H9 (cell line): ENCODE measurements at regions not wholly inside any gene's neighbourhood (a gene's known extent, or its start where the extent isn't known, plus 50 kb on each side); places are given as distances from the start of the nearest gene placed in this dataset.

Experiments
- DNase-seq: peaks from one replicate; pipeline ENCODE4 v3.0.0-alpha.2; 2017
- H2AFZ ChIP-seq: one replicate; pipeline ENCODE4 v1.6.1; 2013; ENCODE audit warnings: mild to moderate bottlenecking, low read length, control low read depth, moderate library complexity
- H2AK5ac ChIP-seq: 2 replicates; pipeline ENCODE4 v1.6.1; 2013; ENCODE audit warnings: low read length, control low read depth, mixed read lengths; ENCODE audit not compliant: insufficient read length
- H2BK120ac ChIP-seq: one replicate; pipeline ENCODE4 v1.6.1; 2013; ENCODE audit warnings: low read depth, mild to moderate bottlenecking, low read length, control low read depth, inconsistent platforms; ENCODE audit not compliant: poor library complexity, severe bottlenecking
- H2BK12ac ChIP-seq: 2 replicates; pipeline ENCODE4 v1.6.1; 2013; ENCODE audit warnings: low read length, control low read depth, mixed read lengths, low read depth; ENCODE audit not compliant: insufficient read length
- H2BK15ac ChIP-seq: 2 replicates; pipeline ENCODE4 v1.6.1; 2013; ENCODE audit warnings: low read depth, low read length, control low read depth
- H2BK20ac ChIP-seq: one replicate; pipeline ENCODE4 v1.6.1; 2013; ENCODE audit warnings: low read depth, mild to moderate bottlenecking, low read length, control low read depth, inconsistent platforms; ENCODE audit not compliant: poor library complexity, severe bottlenecking
- H2BK5ac ChIP-seq: 2 replicates; pipeline ENCODE4 v1.6.1; 2013; ENCODE audit warnings: low read length, control low read depth, mixed read lengths; ENCODE audit not compliant: insufficient read length
- H3K14ac ChIP-seq: 2 replicates; pipeline ENCODE4 v1.6.1; 2013; ENCODE audit warnings: low read length, control low read depth; ENCODE audit not compliant: insufficient read depth
- H3K18ac ChIP-seq: 2 replicates; pipeline ENCODE4 v1.6.1; 2013; ENCODE audit warnings: low read depth, mild to moderate bottlenecking, mixed read lengths, low read length, control low read depth; ENCODE audit not compliant: insufficient read length
- H3K23ac ChIP-seq: 2 replicates; pipeline ENCODE4 v1.6.1; 2013; ENCODE audit warnings: low read length, control low read depth, mixed read lengths, low read depth; ENCODE audit not compliant: insufficient read length
- H3K23me2 ChIP-seq: 2 replicates; pipeline ENCODE4 v1.6.1; 2013; ENCODE audit warnings: low read depth, mild to moderate bottlenecking, mixed read lengths, low read length, control low read depth; ENCODE audit not compliant: insufficient read length, poor library complexity, severe bottlenecking
- H3K27ac ChIP-seq: 2 replicates; pipeline ENCODE4 v1.5.1; 2013; ENCODE audit warnings: low read length, control low read depth, mixed read lengths, low read depth; ENCODE audit not compliant: insufficient read length
- H3K27me3 ChIP-seq: 2 replicates; pipeline ENCODE4 v1.6.1; 2013; ENCODE audit warnings: low read length, control low read depth, inconsistent platforms; ENCODE audit not compliant: insufficient read depth
- H3K4ac ChIP-seq: 2 replicates; pipeline ENCODE4 v1.6.1; 2013; ENCODE audit warnings: low read depth, mild to moderate bottlenecking, control low read depth, inconsistent platforms, low read length, moderate library complexity
- H3K4me1 ChIP-seq: 2 replicates; pipeline ENCODE4 v1.6.1; 2013; ENCODE audit warnings: low read length, control low read depth, inconsistent platforms; ENCODE audit not compliant: insufficient read depth
- H3K4me2 ChIP-seq: 2 replicates; pipeline ENCODE4 v1.6.1; 2013; ENCODE audit warnings: low read length, control low read depth, mixed read lengths; ENCODE audit not compliant: insufficient read length, insufficient read depth
- H3K56ac ChIP-seq: 2 replicates; pipeline ENCODE4 v1.6.1; 2013; ENCODE audit warnings: low read depth, mild to moderate bottlenecking, mixed read lengths, low read length, control low read depth; ENCODE audit not compliant: insufficient read length
- H3K79me1 ChIP-seq: 2 replicates; pipeline ENCODE4 v1.6.1; 2013; ENCODE audit warnings: low read depth, mild to moderate bottlenecking, moderate library complexity, low read length, control low read depth, inconsistent platforms; ENCODE audit not compliant: insufficient read depth, poor library complexity, severe bottlenecking
- H3K79me2 ChIP-seq: 2 replicates; pipeline ENCODE4 v1.6.1; 2013; ENCODE audit warnings: low read length, control low read depth, inconsistent platforms; ENCODE audit not compliant: insufficient read depth
- H3K9ac ChIP-seq: 2 replicates; pipeline ENCODE4 v1.6.1; 2013; ENCODE audit warnings: low read length, control low read depth, mixed read lengths; ENCODE audit not compliant: insufficient read length; ENCODE audit errors: extremely low read depth
- H3K9me3 ChIP-seq: one replicate; pipeline ENCODE4 v1.6.1; 2013; ENCODE audit warnings: low read depth, low read length, inconsistent platforms; ENCODE audit not compliant: control insufficient read depth
- H3T11ph ChIP-seq: one replicate; pipeline ENCODE4 v1.6.1; 2013; ENCODE audit warnings: mild to moderate bottlenecking, low read length, control low read depth, inconsistent platforms
- H4K20me1 ChIP-seq: one replicate; pipeline ENCODE4 v1.6.1; 2013; ENCODE audit not compliant: control insufficient read depth, insufficient read length, insufficient read depth
- H4K5ac ChIP-seq: 2 replicates; pipeline ENCODE4 v1.6.1; 2013; ENCODE audit warnings: low read depth, mild to moderate bottlenecking, mixed read lengths, low read length, control low read depth; ENCODE audit not compliant: insufficient read length
- H4K8ac ChIP-seq: replicated peaks from 2 replicates; pipeline ENCODE4 v1.6.1; 2013; ENCODE audit warnings: low read length, control low read depth, mixed read lengths, low read depth; ENCODE audit not compliant: insufficient read length
- H4K91ac ChIP-seq: 2 replicates; pipeline ENCODE4 v1.6.1; 2013; ENCODE audit warnings: low read depth, mild to moderate bottlenecking, moderate library complexity, mixed read lengths, low read length, control low read depth; ENCODE audit not compliant: insufficient read length
- H3K27ac Mint-ChIP-seq, 3 experiments: 2 replicates in 2 of 3; 3 replicates in 1 of 3; pipeline ENCODE4 v1.8.0; 2020 to 2021; ENCODE audit warnings: mixed read lengths in 3 of 3, mild to moderate bottlenecking in 1 of 3, moderate library complexity in 1 of 3
- H3K27me3 Mint-ChIP-seq: 2 replicates; pipeline ENCODE4 v1.8.0; 2021; ENCODE audit warnings: low read depth, mild to moderate bottlenecking, moderate library complexity, mixed read lengths
- H3K36me3 Mint-ChIP-seq, 3 experiments: 2 replicates in 2 of 3; 3 replicates in 1 of 3; pipeline ENCODE4 v1.8.0; 2020 to 2021; ENCODE audit warnings: low read depth in 3 of 3, mixed read lengths in 3 of 3; ENCODE audit not compliant: insufficient read depth in 1 of 3
- H3K4me1 Mint-ChIP-seq, 2 experiments: 2 replicates each; pipeline ENCODE4 v1.8.0; 2020; ENCODE audit warnings: mixed read lengths in 2 of 2
- H3K4me3 Mint-ChIP-seq, 2 experiments: 2 replicates in 1 of 2; 3 replicates in 1 of 2; pipeline ENCODE4 v1.8.0; 2020 to 2021; ENCODE audit warnings: mild to moderate bottlenecking in 2 of 2, mixed read lengths in 2 of 2, moderate library complexity in 1 of 2
- H3K9me3 Mint-ChIP-seq, 2 experiments: 2 replicates in 1 of 2; 3 replicates in 1 of 2; pipeline ENCODE4 v1.8.0; 2020; ENCODE audit warnings: mild to moderate bottlenecking in 2 of 2, mixed read lengths in 2 of 2, moderate library complexity in 1 of 2
- WGBS: extraction: QIAGEN DNeasy Blood & Tissue Kit; methylation state at CpG from one replicate; pipeline ENCODE4 v1.1.7; 2013; ENCODE audit warnings: missing lambda C conversion rate, low lambda C conversion rate, mixed read lengths; ENCODE audit not compliant: insufficient read length; ENCODE audit errors: extremely low coverage; 5-methylcytosine and 5-hydroxymethylcytosine counted together
- TF ChIP-seq, protein P1 (sequence below): fragments of 200-600 bp; sonication (generic); conservative IDR thresholded peaks from 3 replicates; pipeline ENCODE4 v1.8.0; 2021; ENCODE audit warnings: antibody characterized with exemption, mild to moderate bottlenecking

- Histone ChIP-seq H3K23ac (no peak overlapping the region), H2BK20ac (no peak overlapping the region), H2AFZ (no peak overlapping the region), H3K23me2 (no peaks in the 10 kb centered on the region), H3K18ac (no peak overlapping the region), H3K9ac (no peak overlapping the region), H3K79me1 (no peaks in the 10 kb centered on the region), H2BK12ac (no peak overlapping the region), H3K9me3 (no peaks in the 10 kb centered on the region), H3K27me3 (no peaks in the 10 kb centered on the region), H3K4me1 (no peaks in the 10 kb centered on the region), H3K14ac (no peak overlapping the region), H2BK15ac (no peak overlapping the region), H4K8ac (no peak overlapping the region), H2AK5ac (no peak overlapping the region), H2BK120ac (no peak overlapping the region), H3T11ph (no peak overlapping the region), H4K20me1 (no peaks in the 10 kb centered on the region), H3K4me2 (no peak overlapping the region), H3K4ac (no peak overlapping the region), H3K79me2 (no peaks in the 10 kb centered on the region), H3K56ac (no peak overlapping the region), H2BK5ac (no peak overlapping the region), H3K27ac (no peak overlapping the region), H4K5ac (no peak overlapping the region), H4K91ac (no peak overlapping the region)
- Mint-ChIP-seq H3K9me3 (no peaks in the 10 kb centered on the region), H3K36me3 (no peaks in the 10 kb centered on the region), H3K27ac (no peak overlapping the region), H3K4me1 (peaks cover 0 to 4% of the 10 kb centered on the region in 2 experiments; a peak in 2 of 4 replicates), H3K27me3 (no peaks in the 10 kb centered on the region), H3K4me3 (no peak overlapping the region)
- TF ChIP-seq, protein P1, sequence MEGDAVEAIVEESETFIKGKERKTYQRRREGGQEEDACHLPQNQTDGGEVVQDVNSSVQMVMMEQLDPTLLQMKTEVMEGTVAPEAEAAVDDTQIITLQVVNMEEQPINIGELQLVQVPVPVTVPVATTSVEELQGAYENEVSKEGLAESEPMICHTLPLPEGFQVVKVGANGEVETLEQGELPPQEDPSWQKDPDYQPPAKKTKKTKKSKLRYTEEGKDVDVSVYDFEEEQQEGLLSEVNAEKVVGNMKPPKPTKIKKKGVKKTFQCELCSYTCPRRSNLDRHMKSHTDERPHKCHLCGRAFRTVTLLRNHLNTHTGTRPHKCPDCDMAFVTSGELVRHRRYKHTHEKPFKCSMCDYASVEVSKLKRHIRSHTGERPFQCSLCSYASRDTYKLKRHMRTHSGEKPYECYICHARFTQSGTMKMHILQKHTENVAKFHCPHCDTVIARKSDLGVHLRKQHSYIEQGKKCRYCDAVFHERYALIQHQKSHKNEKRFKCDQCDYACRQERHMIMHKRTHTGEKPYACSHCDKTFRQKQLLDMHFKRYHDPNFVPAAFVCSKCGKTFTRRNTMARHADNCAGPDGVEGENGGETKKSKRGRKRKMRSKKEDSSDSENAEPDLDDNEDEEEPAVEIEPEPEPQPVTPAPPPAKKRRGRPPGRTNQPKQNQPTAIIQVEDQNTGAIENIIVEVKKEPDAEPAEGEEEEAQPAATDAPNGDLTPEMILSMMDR = no peak
- no CpG with 5 or more reads among the region's 2 CpGs for WGBS
- no peak for DNase-seq
Observed at GRCh38 chr5:61942462-61943049, 363.4 kb upstream of the KIF2A start.
